Osteocyte (in vitro differentiated cells): ENCODE measurements at regions not wholly inside any gene's neighbourhood (a gene's known extent, or its start where the extent isn't known, plus 50 kb on each side); places are given as distances from the start of the nearest gene placed in this dataset.

ENCODE experiments used
- DNase-seq: peaks from one replicate; pipeline ENCODE4 v3.0.0; 2021; ENCODE audit warnings: mixed read lengths; ENCODE audit not compliant: unreplicated experiment; ENCODE audit errors: extremely low spot score
- H3K27ac Mint-ChIP-seq: one replicate; pipeline ENCODE4 v1.8.0; 2021; ENCODE audit warnings: mild to moderate bottlenecking, mixed read lengths; ENCODE audit not compliant: unreplicated experiment
- H3K27me3 Mint-ChIP-seq: one replicate; pipeline ENCODE4 v1.8.0; 2021; ENCODE audit warnings: mixed read lengths; ENCODE audit not compliant: unreplicated experiment
- H3K36me3 Mint-ChIP-seq: one replicate; pipeline ENCODE4 v1.8.0; 2021; ENCODE audit warnings: mixed read lengths; ENCODE audit not compliant: unreplicated experiment
- H3K4me1 Mint-ChIP-seq: one replicate; pipeline ENCODE4 v1.8.0; 2021; ENCODE audit warnings: mixed read lengths; ENCODE audit not compliant: unreplicated experiment
- H3K4me3 Mint-ChIP-seq: one replicate; pipeline ENCODE4 v1.8.0; 2021; ENCODE audit warnings: mild to moderate bottlenecking, moderate library complexity, mixed read lengths; ENCODE audit not compliant: unreplicated experiment
- H3K9me3 Mint-ChIP-seq: one replicate; pipeline ENCODE4 v1.8.0; 2021; ENCODE audit warnings: mixed read lengths; ENCODE audit not compliant: unreplicated experiment
- TF ChIP-seq, protein P1 (sequence below): fragments of 200-600 bp; sonication (generic); IDR thresholded peaks from 2 replicates; pipeline ENCODE4 v1.5.0; 2021; ENCODE audit warnings: antibody characterized with exemption, mild to moderate bottlenecking, moderate library complexity

DNA sequence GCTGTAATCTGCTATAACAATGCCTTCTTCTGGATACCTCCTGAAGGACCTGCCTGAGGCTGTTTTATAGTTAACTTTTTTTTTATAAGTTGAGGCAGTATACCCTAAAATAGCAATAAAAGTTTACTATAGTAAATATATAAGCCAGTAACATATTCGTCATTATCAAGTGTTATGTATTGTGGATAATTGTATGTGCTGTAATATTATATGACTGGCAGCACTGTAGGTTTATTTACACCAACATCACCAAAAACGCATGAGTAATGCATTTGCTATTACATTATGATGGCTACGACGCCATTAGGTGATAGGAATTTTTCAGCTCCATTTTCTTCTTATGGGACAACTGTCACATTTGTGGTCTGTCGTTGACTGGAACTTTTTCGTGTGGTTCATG is 237.2 kb upstream of the PITX2 start:
- Mint-ChIP-seq H3K9me3 (no peaks in the 10 kb centered on the region), H3K27me3 (no peaks in the 10 kb centered on the region), H3K4me3 (no peak overlapping the region), H3K4me1 (no peaks in the 10 kb centered on the region), H3K36me3 (no peaks in the 10 kb centered on the region), H3K27ac (no peak overlapping the region)
- no peak for DNase-seq
- TF ChIP-seq, protein P1, sequence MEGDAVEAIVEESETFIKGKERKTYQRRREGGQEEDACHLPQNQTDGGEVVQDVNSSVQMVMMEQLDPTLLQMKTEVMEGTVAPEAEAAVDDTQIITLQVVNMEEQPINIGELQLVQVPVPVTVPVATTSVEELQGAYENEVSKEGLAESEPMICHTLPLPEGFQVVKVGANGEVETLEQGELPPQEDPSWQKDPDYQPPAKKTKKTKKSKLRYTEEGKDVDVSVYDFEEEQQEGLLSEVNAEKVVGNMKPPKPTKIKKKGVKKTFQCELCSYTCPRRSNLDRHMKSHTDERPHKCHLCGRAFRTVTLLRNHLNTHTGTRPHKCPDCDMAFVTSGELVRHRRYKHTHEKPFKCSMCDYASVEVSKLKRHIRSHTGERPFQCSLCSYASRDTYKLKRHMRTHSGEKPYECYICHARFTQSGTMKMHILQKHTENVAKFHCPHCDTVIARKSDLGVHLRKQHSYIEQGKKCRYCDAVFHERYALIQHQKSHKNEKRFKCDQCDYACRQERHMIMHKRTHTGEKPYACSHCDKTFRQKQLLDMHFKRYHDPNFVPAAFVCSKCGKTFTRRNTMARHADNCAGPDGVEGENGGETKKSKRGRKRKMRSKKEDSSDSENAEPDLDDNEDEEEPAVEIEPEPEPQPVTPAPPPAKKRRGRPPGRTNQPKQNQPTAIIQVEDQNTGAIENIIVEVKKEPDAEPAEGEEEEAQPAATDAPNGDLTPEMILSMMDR = no peak

DNA sequence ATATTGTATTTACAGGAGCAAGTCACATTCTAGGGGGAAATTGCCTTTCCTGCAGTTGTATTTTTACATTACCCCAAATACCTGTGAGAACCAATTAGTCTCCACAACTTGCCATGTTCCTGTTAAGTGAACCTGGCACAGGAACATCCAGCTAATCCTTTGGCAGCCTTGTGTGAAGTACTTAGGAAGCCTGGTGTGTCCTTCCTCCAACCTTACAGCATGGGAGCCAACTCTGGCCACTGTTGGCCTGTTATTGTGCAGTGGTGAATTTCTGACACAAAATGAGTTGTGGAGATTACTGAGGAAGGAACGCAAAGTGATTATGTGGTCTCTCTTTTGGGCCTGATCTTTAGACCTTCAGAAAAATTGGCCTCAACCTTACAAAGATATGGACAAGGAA is 238.0 kb upstream of the PITX2 start:
- H3K4me3 Mint-ChIP-seq = no peak overlapping the region

DNA sequence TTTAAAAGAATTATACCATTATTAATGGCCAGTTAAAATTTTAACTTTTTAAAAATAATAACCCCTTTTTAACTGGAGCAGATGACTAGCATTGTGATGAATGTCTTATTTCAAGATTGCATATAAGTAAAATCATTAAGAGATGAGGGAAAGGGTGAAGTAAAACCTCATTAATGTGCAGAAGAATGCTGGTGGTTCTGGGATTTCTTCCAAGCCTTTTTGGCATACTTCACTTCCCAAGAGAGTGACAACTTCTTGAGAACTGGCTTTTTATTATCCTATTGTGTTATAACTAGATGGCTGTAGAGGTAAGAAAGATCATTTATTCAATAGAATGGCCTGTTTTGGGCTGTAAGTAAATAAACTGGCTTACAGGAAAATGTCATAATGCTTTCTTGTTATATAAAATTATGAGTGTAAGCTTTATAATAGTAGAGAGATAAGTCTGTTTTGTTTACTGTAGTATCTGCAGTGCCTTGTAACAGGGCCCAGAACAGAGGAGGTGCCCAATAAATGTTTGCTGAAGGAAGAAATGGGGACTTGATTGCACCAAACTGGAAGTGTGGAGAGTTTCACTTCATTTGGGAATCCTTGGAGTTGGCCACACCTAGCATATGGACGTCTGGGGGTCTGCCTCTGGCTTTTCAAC is 242.9 kb upstream of the PITX2 start:
- TF ChIP-seq, protein P1 = no peak
- H3K27me3 Mint-ChIP-seq = no peaks in the 10 kb centered on the region
- no peak for DNase-seq
- no peaks in the 10 kb centered on the region for H3K36me3 Mint-ChIP-seq
- no peak overlapping the region for H3K27ac Mint-ChIP-seq
- H3K4me3 Mint-ChIP-seq = no peak overlapping the region
- no peaks in the 10 kb centered on the region for H3K9me3 Mint-ChIP-seq
- no peaks in the 10 kb centered on the region for H3K4me1 Mint-ChIP-seq

More for the DNA sequence above, 238.0 kb upstream of the PITX2 start:
- no peaks in the 10 kb centered on the region for H3K4me1 Mint-ChIP-seq
- no peak overlapping the region for H3K27ac Mint-ChIP-seq
- TF ChIP-seq, protein P1 = no peak
- H3K9me3 Mint-ChIP-seq = no peaks in the 10 kb centered on the region
- no peaks in the 10 kb centered on the region for H3K36me3 Mint-ChIP-seq
- no peaks in the 10 kb centered on the region for H3K27me3 Mint-ChIP-seq
- no peak for DNase-seq

DNA sequence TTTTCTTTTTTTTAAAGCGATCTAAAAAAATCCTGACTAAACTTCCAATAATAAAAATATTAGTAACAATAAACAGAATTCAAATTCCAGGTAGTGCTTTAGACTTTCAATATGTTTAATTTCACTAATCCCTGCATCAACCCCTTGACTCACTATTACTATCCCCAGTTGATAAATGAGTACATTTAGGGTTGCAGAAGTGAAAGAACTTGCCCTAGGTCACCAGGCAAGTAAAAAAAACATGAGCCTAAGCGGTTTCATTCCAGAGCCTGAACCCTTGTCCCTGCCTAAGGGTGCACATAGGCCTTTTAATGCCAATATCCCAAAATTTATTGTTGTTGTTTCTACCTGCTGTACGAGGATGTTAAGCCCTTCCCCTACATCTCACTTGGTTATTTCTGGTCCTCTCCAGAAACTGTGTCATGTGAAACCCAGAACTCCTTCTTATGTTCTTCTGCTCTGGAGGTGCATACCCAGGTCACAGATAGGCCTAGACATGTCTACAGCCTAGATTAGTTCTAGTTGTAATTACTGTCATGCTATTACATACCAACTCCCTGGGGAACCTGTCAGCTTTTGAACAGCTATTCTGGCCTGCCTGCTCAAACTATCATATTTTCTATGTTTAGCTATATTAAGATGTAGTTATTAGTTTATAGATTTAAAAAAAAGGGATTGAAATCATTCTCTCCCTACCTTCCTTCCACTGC is 244.5 kb upstream of the PITX2 start:
- TF ChIP-seq, protein P1 = no peak
- Mint-ChIP-seq H3K36me3 (no peaks in the 10 kb centered on the region), H3K4me1 (no peaks in the 10 kb centered on the region), H3K4me3 (no peak overlapping the region), H3K9me3 (no peaks in the 10 kb centered on the region), H3K27me3 (no peaks in the 10 kb centered on the region), H3K27ac (no peak overlapping the region)
- no peak for DNase-seq

DNA sequence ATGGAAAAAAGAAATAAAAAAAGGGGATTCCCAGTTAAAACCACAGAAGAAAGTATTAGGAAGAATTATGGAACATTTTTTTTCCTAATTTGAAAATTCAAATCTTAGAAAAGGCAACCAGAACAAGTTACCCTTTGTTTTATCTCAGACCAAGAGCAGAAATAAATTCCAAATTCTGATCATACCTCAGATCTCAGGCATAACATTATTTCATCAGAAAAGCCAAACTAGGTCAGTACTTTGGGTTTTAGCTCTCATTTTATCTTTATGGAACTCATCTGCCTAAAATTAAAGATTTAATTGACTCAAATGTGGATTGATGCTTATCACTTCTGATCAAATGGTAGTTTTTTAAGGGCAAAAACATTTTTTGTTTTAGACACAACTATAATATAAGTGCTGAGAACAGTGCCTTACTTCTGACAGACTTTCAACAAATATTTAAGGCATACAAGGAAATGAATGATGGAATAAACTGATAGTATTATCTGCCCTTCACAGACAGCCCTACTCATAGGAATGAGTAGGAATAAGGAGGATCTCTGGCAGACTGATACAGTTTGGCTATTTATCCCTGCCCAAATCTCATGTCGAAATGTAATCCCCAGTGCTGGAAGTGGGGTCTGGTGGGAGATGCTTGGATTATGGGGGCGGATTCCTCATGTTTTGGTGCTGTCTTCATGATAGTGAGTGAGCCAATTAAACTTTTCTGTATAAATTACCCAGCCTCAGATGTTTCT is 245.3 kb upstream of the PITX2 start:
- Mint-ChIP-seq H3K27me3 (no peaks in the 10 kb centered on the region), H3K27ac (no peak overlapping the region), H3K9me3 (no peaks in the 10 kb centered on the region), H3K36me3 (no peaks in the 10 kb centered on the region), H3K4me1 (no peaks in the 10 kb centered on the region), H3K4me3 (no peak overlapping the region)
- no peak for DNase-seq
- TF ChIP-seq, protein P1 = no peak
